RWPE2 (cell line): ENCODE measurements at regions not wholly inside any gene's neighbourhood (a gene's known extent, or its start where the extent isn't known, plus 50 kb on each side); places are given as distances from the start of the nearest gene placed in this dataset.
"Not testable (repeated sequence)": the region's sequence is repeated elsewhere in the genome, so short reads cannot be mapped to it uniquely, and the experiment has no call there.

Source experiments
- ATAC-seq: fragments of 200-7000 bp; cut with Tn5 transposase; 3 replicates; pipeline ENCODE4 v1.9.1; 2021; ENCODE audit warnings: low read depth
- DNase-seq: peaks from one replicate; pipeline ENCODE4 v3.0.0-alpha.2; 2020; ENCODE audit warnings: low spot score
- H3K27ac ChIP-seq: fragments of 450-650 bp; 2 replicates; pipeline ENCODE4 v1.5.1; 2017; ENCODE audit warnings: mild to moderate bottlenecking; ENCODE audit not compliant: poor library complexity, severe bottlenecking
- H3K27me3 ChIP-seq: fragments of 250-450 bp; sonication (Bioruptor Pico); 2 replicates; pipeline ENCODE4 v1.5.1; 2021; ENCODE audit warnings: mild to moderate bottlenecking, moderate library complexity; ENCODE audit not compliant: insufficient read depth, poor library complexity, severe bottlenecking
- H3K36me3 ChIP-seq: fragments of 250-450 bp; sonication (Bioruptor Pico); 2 replicates; pipeline ENCODE4 v1.5.1; 2020; ENCODE audit warnings: low read depth, mild to moderate bottlenecking, moderate library complexity
- H3K4me1 ChIP-seq: fragments of 250-450 bp; sonication (Bioruptor Pico); 2 replicates; pipeline ENCODE4 v1.5.1; 2021; ENCODE audit warnings: mild to moderate bottlenecking, moderate library complexity; ENCODE audit not compliant: insufficient read depth, poor library complexity, severe bottlenecking
- H3K4me3 ChIP-seq: fragments of 250-450 bp; sonication (Bioruptor Pico); 2 replicates; pipeline ENCODE4 v1.5.1; 2021; ENCODE audit warnings: mild to moderate bottlenecking, moderate library complexity; ENCODE audit not compliant: severe bottlenecking
- H3K9me3 ChIP-seq: fragments of 250-450 bp; sonication (Bioruptor Pico); 2 replicates; pipeline ENCODE4 v1.5.1; 2021; ENCODE audit warnings: mild to moderate bottlenecking, moderate library complexity; ENCODE audit not compliant: severe bottlenecking
- CTCF ChIP-seq: fragments of 450-650 bp; IDR thresholded peaks from one replicate; pipeline ENCODE4 v1.5.1; 2017; ENCODE audit warnings: mild to moderate bottlenecking, moderate library complexity; ENCODE audit not compliant: poor library complexity, severe bottlenecking

DNA sequence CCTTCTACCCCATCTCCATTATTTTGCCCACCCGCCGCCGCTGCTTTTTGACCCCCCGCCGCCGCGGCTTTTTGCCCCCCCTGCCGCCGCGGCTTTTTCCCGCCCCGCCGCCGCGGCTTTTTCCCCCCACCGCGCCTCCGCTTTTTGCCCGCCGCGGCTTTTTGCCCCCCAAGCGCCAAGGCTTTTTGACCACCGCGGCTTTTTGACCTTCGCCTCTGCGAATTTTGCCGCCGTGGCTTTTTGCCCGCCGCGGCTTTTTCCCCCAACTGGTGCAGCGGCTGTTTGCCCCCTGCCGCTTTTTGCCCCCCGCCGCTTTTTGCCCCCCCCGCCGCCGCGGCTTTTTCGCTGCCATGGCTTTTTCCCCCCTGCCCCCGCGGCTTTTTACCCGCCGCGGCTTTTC is 137.5 kb upstream of the TP53TG3D start:
- not testable (repeated sequence) for H3K4me1 ChIP-seq, H3K27me3 ChIP-seq, H3K36me3 ChIP-seq, H3K9me3 ChIP-seq, H3K4me3 ChIP-seq, H3K27ac ChIP-seq, ATAC-seq
- peak; percentile 15 for DNase-seq

DNA sequence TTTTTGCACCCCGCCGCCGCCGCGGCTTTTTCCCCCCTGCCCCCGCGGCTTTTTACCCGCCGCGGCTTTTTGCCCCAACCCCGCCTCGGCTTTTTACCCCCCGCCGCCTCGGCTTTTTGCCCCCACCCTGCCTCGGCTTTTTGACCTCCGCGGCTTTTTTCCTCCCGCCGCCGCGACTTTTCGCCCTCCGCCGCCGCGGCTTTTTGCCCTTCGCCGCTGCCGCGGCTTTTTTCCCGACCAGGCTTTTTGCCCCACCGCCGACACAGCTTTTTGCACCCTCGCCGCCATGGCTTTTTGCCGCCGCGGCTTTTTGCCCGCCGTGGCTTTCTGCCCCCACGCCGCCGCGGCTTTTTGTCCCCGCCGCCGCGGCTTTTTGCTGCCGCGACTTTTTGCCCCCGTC is 137.0 kb upstream of the TP53TG3D start:
- Histone ChIP-seq H3K9me3 (no peaks in the 10 kb centered on the region), H3K4me1 (no peaks in the 10 kb centered on the region), H3K4me3 (no peak overlapping the region), H3K27ac (no peak overlapping the region), H3K27me3 (peaks cover 4% of the 10 kb centered on the region), H3K36me3 (no peaks in the 10 kb centered on the region)
- ATAC-seq = no peak
- no peak for TF ChIP-seq CTCF
- peak; percentile 9 for DNase-seq

DNA sequence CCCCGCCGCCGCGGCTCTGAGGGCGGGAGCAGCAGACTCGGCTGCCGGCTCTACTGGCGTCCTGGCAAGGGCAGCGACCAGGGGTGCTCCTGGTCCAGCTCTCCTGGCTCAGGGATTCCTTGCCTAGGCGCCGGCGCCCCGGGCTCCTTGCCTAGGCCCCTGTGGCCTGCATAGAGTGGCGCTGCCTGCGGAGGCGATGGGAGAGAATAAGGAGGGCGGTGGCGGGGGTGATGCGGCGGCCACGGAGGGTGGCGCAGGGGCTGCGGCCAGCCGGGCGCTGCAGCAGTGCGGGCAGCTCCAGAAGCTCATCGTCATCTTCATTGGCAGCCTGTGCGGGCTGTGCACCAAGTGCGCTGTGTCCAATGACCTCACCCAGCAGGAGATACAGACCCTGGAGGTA is 136.6 kb upstream of the TP53TG3D start:
- H3K4me3 ChIP-seq, H3K27me3 ChIP-seq, H3K9me3 ChIP-seq, H3K27ac ChIP-seq, H3K4me1 ChIP-seq, ATAC-seq, H3K36me3 ChIP-seq: not testable (repeated sequence)
- peak; percentile 13 for DNase-seq

GRCh38 chr16:32120372-32120771 is 132.7 kb upstream of the TP53TG3D start:
- H3K9me3 ChIP-seq, DNase-seq, H3K27ac ChIP-seq, H3K4me1 ChIP-seq, H3K4me3 ChIP-seq, H3K27me3 ChIP-seq, ATAC-seq, H3K36me3 ChIP-seq: not testable (repeated sequence)

DNA sequence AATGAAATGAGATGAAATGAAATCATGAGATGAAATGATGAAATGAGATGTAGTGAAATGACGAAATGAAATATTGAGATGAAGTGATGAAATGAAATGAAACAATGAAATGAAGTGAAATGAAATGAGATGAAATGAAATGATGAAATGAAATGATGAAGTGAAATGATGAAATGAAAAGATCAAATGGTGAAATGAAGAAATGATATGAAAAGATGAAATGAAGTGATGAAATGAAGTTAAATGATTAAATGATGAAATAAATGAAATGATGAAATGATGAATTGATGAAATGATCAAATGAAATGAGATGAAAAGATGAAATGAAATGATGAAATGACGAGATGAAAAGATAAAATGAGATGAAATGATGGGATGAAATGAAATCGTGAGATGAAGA is 132.3 kb upstream of the TP53TG3D start:
- H3K9me3 ChIP-seq, H3K27ac ChIP-seq, DNase-seq, H3K4me3 ChIP-seq, H3K4me1 ChIP-seq, ATAC-seq, H3K36me3 ChIP-seq, H3K27me3 ChIP-seq: not testable (repeated sequence)

GRCh38 chr16:32121273-32121900 is 131.7 kb upstream of the TP53TG3D start:
- H3K27ac ChIP-seq, ATAC-seq, H3K36me3 ChIP-seq, H3K4me1 ChIP-seq, H3K4me3 ChIP-seq, H3K27me3 ChIP-seq, H3K9me3 ChIP-seq, DNase-seq: not testable (repeated sequence)

- not testable (repeated sequence) for ATAC-seq, H3K36me3 ChIP-seq
Measured at GRCh38 chr16:32152434-32152833, 100.7 kb upstream of the TP53TG3D start.

DNA sequence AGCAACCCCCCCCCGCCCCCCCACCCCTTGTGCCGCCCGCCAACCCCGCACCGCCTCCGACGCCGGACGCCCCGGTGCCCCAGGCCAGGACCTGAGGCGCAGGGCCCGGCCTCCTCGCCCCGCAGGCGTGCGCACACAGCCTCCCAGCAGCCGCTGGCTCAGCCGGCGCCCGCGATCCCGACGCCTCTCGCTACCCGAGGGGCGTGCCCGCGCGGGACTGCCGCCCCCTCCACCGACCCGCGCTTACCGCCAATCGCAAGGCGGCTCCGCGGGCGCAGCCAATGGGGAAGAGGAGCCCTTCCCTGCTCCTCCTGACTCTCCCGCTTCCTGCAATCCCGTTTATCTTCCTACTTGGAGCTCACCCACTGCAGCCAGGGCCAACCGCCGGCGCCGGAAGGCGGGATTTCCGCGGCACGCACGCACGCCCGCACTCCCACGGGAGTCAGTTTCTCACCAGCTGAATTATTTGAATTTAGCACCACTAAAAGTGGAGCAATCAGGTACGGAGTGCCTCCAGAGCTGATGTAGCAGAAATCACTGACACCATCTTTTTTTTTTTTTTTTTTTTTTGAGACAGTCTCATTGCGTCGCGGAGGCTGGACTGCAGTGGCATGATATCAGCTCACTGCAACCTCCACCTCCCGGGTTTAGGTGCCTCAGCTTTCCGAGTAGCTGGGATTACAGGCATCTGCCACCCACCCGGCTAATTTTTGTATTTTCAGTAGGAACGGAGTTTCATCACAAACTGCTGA is 65.0 kb upstream of the TP53TG3D start:
- H3K36me3 ChIP-seq, H3K27me3 ChIP-seq, H3K4me1 ChIP-seq, ATAC-seq, H3K9me3 ChIP-seq, H3K27ac ChIP-seq, DNase-seq, H3K4me3 ChIP-seq: not testable (repeated sequence)

More at GRCh38 chr16:32152434-32152833, 100.7 kb upstream of the TP53TG3D start:
- not testable (repeated sequence) for H3K4me3 ChIP-seq, DNase-seq, H3K9me3 ChIP-seq, H3K27ac ChIP-seq, H3K27me3 ChIP-seq, H3K4me1 ChIP-seq

DNA sequence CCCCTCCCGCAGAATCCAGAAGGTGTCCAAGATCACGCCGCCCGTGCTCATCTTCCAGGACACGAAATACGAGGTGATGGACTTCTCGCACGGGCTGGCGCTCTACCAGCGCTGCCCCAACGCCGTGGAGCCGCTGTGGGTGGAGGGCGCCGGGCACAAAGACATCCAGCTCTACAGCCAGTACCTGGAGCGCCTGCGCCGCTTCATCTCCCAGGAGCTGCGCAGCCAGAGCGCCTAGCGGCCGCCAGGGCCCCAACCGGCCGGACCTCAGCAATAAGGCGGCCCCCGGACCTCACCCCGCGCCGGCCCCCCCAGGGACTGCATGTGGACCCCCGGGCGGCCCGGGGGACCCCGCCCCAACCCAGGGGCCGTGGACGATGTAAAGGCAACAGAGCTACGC is 50.5 kb upstream of the TP53TG3D start:
- H3K36me3 ChIP-seq, ATAC-seq, H3K27ac ChIP-seq, H3K27me3 ChIP-seq, H3K9me3 ChIP-seq, H3K4me3 ChIP-seq, DNase-seq, H3K4me1 ChIP-seq: not testable (repeated sequence)
